ENCODE measurements at regions not wholly inside any gene's neighbourhood (a gene's known extent, or its start where the extent isn't known, plus 50 kb on each side); places are given as distances from the start of the nearest gene placed in this dataset.

DNA sequence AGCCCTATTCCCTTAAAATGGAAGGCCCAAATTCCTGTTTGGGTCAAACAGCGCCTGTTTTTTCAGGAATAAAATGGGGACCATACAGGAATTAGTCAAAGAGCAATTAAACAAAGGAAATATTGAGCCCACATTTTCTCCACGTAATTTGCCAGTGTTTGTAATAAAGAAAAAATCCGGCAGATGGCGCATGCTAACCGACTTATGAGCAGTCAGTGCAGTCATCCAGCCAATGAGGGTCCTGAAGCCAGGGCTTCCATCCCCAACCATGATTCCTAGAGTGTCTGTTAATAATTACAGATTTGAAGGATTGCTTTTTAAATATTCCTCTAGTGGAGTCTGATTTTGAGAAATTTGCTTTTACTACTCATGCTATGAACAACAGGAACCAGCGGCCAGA lies 103.7 kb downstream of the HSFY2 start:
- no peak for TF ChIP-seq POLR2AphosphoS5 (IDR thresholded peaks at IDR 0.05; ENCODE audit: low read depth, low read length)
- no peak for TF ChIP-seq POLR2A (IDR thresholded peaks at IDR 0.05; ENCODE audit: low read depth, low read length)
- no peak for TF ChIP-seq TAF1 (IDR thresholded peaks at IDR 0.05; ENCODE audit: low read depth, low read length)
- TF ChIP-seq PAX5 (IDR thresholded peaks at IDR 0.05; ENCODE audit: insufficient read depth, low read length, severe bottlenecking): no peak
- no peak for TF ChIP-seq SPI1 (IDR thresholded peaks at IDR 0.05; ENCODE audit: low read depth, low read length)
- TF ChIP-seq POU2F2 (IDR thresholded peaks at IDR 0.05; ENCODE audit: low read depth, low read length): no peak

Data from GM12891 (cell line).